GM23338 (cell line): ENCODE measurements at regions not wholly inside any gene's neighbourhood (a gene's known extent, or its start where the extent isn't known, plus 50 kb on each side); places are given as distances from the start of the nearest gene placed in this dataset.

Source experiments
- ATAC-seq: fragments of 200-7000 bp; cut with Tn5 transposase; 3 replicates; pipeline ENCODE4 v1.9.1; 2020
- DNase-seq: peaks from one replicate; pipeline ENCODE4 v3.0.0-alpha.2; 2015; ENCODE audit warnings: low spot score
- H2AFZ ChIP-seq: fragments of 200-600 bp; sonication (generic); 2 replicates; pipeline ENCODE4 v1.8.0; 2016; ENCODE audit warnings: antibody characterized with exemption, mild to moderate bottlenecking, moderate library complexity
- H3F3A ChIP-seq: fragments of 200-600 bp; sonication (generic); replicated peaks from 2 replicates; pipeline ENCODE4 v1.8.0; 2017; ENCODE audit warnings: antibody characterized with exemption, mixed run types, low read depth
- H3K27ac ChIP-seq: fragments of 200-600 bp; sonication (generic); 2 replicates; pipeline ENCODE4 v1.6.1; 2016; ENCODE audit warnings: low read depth
- H3K27me3 ChIP-seq: fragments of 200-600 bp; sonication (generic); 2 replicates; pipeline ENCODE4 v1.8.0; 2016; ENCODE audit warnings: mild to moderate bottlenecking, mixed run types, moderate library complexity; ENCODE audit not compliant: insufficient read depth
- H3K36me3 ChIP-seq: fragments of 200-600 bp; sonication (generic); 2 replicates; pipeline ENCODE4 v1.8.0; 2016; ENCODE audit warnings: mild to moderate bottlenecking; ENCODE audit not compliant: insufficient read depth
- H3K4me1 ChIP-seq: fragments of 200-600 bp; sonication (generic); 2 replicates; pipeline ENCODE4 v1.8.0; 2016; ENCODE audit warnings: mild to moderate bottlenecking, moderate library complexity; ENCODE audit not compliant: insufficient read depth
- H3K4me2 ChIP-seq: fragments of 200-600 bp; sonication (generic); 2 replicates; pipeline ENCODE4 v1.7.1; 2017; ENCODE audit warnings: mixed run types
- H3K4me3 ChIP-seq: fragments of 200-600 bp; sonication (generic); 2 replicates; pipeline ENCODE4 v1.6.1; 2016; ENCODE audit warnings: mixed run types
- H3K79me2 ChIP-seq: fragments of 200-600 bp; sonication (generic); replicated peaks from 2 replicates; pipeline ENCODE4 v1.8.0; 2017; ENCODE audit warnings: mild to moderate bottlenecking; ENCODE audit not compliant: insufficient read depth
- H3K9me2 ChIP-seq: fragments of 200-600 bp; sonication (generic); 2 replicates; pipeline ENCODE4 v1.8.0; 2017; ENCODE audit not compliant: insufficient read depth
- H4K20me1 ChIP-seq: fragments of 200-600 bp; sonication (generic); replicated peaks from 2 replicates; pipeline ENCODE4 v1.8.0; 2017; ENCODE audit warnings: mild to moderate bottlenecking; ENCODE audit not compliant: insufficient read depth
- H3K27ac Mint-ChIP-seq: 2 replicates; pipeline ENCODE4 v1.8.0; 2020; ENCODE audit warnings: inconsistent platforms, mild to moderate bottlenecking, moderate library complexity, mixed read lengths
- H3K27me3 Mint-ChIP-seq: 3 replicates; pipeline ENCODE4 v1.8.0; 2022; ENCODE audit warnings: low read depth, mild to moderate bottlenecking, moderate library complexity, mixed read lengths, inconsistent platforms; ENCODE audit not compliant: insufficient read depth, poor library complexity
- H3K36me3 Mint-ChIP-seq: 3 replicates; pipeline ENCODE4 v1.8.0; 2021; ENCODE audit warnings: low read depth, mild to moderate bottlenecking, inconsistent platforms, moderate library complexity, mixed read lengths
- H3K4me1 Mint-ChIP-seq: 3 replicates; pipeline ENCODE4 v1.8.0; 2020; ENCODE audit warnings: mild to moderate bottlenecking, inconsistent platforms, mixed read lengths
- H3K4me3 Mint-ChIP-seq: 3 replicates; pipeline ENCODE4 v1.8.0; 2021; ENCODE audit warnings: moderate library complexity, mild to moderate bottlenecking, inconsistent platforms, mixed read lengths
- H3K9me3 Mint-ChIP-seq: 3 replicates; pipeline ENCODE4 v1.8.0; 2020; ENCODE audit warnings: moderate library complexity, mild to moderate bottlenecking, inconsistent platforms, mixed read lengths
- CREB1 ChIP-seq: fragments of 250-450 bp; sonication (Bioruptor Pico); IDR thresholded peaks from 2 replicates; pipeline ENCODE4 v1.5.0; 2020; ENCODE audit warnings: low read depth, mild to moderate bottlenecking, moderate library complexity
- CTCF ChIP-seq, 2 experiments: fragments of 200-600 bp in 1 of 2; sonication (generic) in 1 of 2; conservative IDR thresholded peaks; 2 replicates each; pipeline versions ENCODE4 v1.5.1 to v1.6.1; 2016 to 2017; ENCODE audit warnings: antibody characterized with exemption in 2 of 2, low read depth in 2 of 2, mild to moderate bottlenecking in 2 of 2, moderate library complexity in 1 of 2
- ETS1 ChIP-seq: IDR thresholded peaks from 2 replicates; pipeline ENCODE4 v1.6.1; 2016; ENCODE audit warnings: antibody characterized with exemption
- EZH2 ChIP-seq: fragments of 200-600 bp; sonication (generic); IDR thresholded peaks from one replicate; pipeline ENCODE4 v1.8.0; 2017; ENCODE audit warnings: antibody characterized with exemption, mild to moderate bottlenecking, low read depth; ENCODE audit not compliant: unreplicated experiment
- EZH2phosphoT487 ChIP-seq: fragments of 200-600 bp; sonication (generic); IDR thresholded peaks from one replicate; pipeline ENCODE4 v1.8.1; 2018; ENCODE audit warnings: antibody characterized with exemption; ENCODE audit not compliant: unreplicated experiment
- JUNB ChIP-seq: IDR thresholded peaks from one replicate; pipeline ENCODE4 v1.6.1; 2016; ENCODE audit warnings: antibody characterized with exemption; ENCODE audit not compliant: unreplicated experiment
- NANOG ChIP-seq: IDR thresholded peaks from 2 replicates; pipeline ENCODE4 v1.6.1; 2016; ENCODE audit warnings: antibody characterized with exemption, borderline replicate concordance
- POLR2AphosphoS5 ChIP-seq: IDR thresholded peaks from 2 replicates; pipeline ENCODE4 v1.6.1; 2016; ENCODE audit warnings: antibody characterized with exemption, low read depth
- REST ChIP-seq: IDR thresholded peaks from one replicate; pipeline ENCODE4 v1.6.1; 2018; ENCODE audit warnings: antibody characterized with exemption; ENCODE audit not compliant: unreplicated experiment
- STAT1 ChIP-seq: IDR thresholded peaks from one replicate; pipeline ENCODE4 v1.6.1; 2016; ENCODE audit warnings: antibody characterized with exemption; ENCODE audit not compliant: unreplicated experiment
- ZNF114 ChIP-seq: fragments of 250-450 bp; sonication (Bioruptor Pico); IDR thresholded peaks from 2 replicates; pipeline ENCODE4 v1.5.0; 2020; ENCODE audit warnings: mild to moderate bottlenecking, moderate library complexity
- ZNF331 ChIP-seq: fragments of 250-450 bp; sonication (Bioruptor Pico); IDR thresholded peaks from 2 replicates; pipeline ENCODE4 v1.5.0; 2020; ENCODE audit warnings: low read depth, mild to moderate bottlenecking, moderate library complexity
- ZNF462 ChIP-seq: fragments of 250-450 bp; sonication (Bioruptor Pico); IDR thresholded peaks from 2 replicates; pipeline ENCODE4 v1.5.0; 2020; ENCODE audit warnings: mild to moderate bottlenecking, moderate library complexity

- Histone ChIP-seq H4K20me1 (no peaks in the 10 kb centered on the region), H3F3A (no peaks in the 10 kb centered on the region), H3K36me3 (0 out of 2 replicates have a peak, but pooled peaks cover 4% of the 10 kb centered on the region), H2AFZ (no peak overlapping the region), H3K4me3 (no peak overlapping the region), H3K4me1 (no peaks in the 10 kb centered on the region), H3K9me2 (0 out of 2 replicates have a peak, but pooled peaks cover 3% of the 10 kb centered on the region), H3K27ac (no peak overlapping the region), H3K79me2 (no peaks in the 10 kb centered on the region), H3K4me2 (no peak overlapping the region), H3K27me3 (no peaks in the 10 kb centered on the region)
- Mint-ChIP-seq H3K4me3 (no peak overlapping the region), H3K4me1 (no peaks in the 10 kb centered on the region; the same call in 2 of the 3 replicates), H3K27ac (no peak overlapping the region), H3K36me3 (no peaks in the 10 kb centered on the region), H3K27me3 (peaks cover 2% of the 10 kb centered on the region), H3K9me3 (peaks cover 6% of the 10 kb centered on the region; the same call in 2 of the 3 replicates)
- TF ChIP-seq NANOG (no peak), CTCF (conservative IDR thresholded peaks at IDR 0.05; ENCODE audit: low read depth in 2 of 2) (no peak), ZNF331 (CRISPR knock-in tag) (no peak), CREB1 (CRISPR knock-in tag) (no peak), EZH2 (no peak), REST (no peak), EZH2phosphoT487 (no peak), ZNF462 (no peak), ETS1 (no peak), JUNB (no peak), ZNF114 (CRISPR knock-in tag) (no peak), STAT1 (no peak), POLR2AphosphoS5 (no peak)
- no peak for ATAC-seq
- DNase-seq = no peak
These were observed 356.3 kb downstream of the MAT2B start for GRCh38 chr5:163861670-163862069.
